Tibial nerve (tissue), 3 donors: ENCODE measurements at regions not wholly inside any gene's neighbourhood (a gene's known extent, or its start where the extent isn't known, plus 50 kb on each side); places are given as distances from the start of the nearest gene placed in this dataset.

Experiments
- POLR2A ChIP-seq, 2 donors: fragments of 450-650 bp; IDR thresholded peaks; one replicate each; pipeline ENCODE4 v1.6.1; 2017; ENCODE audit warnings: antibody characterized with exemption in 2 of 2, mild to moderate bottlenecking in 2 of 2, moderate library complexity in 2 of 2
- TF ChIP-seq, protein P1 (sequence below), 5 experiments: fragments of 200-600 bp in 3 of 5; fragments of 450-650 bp in 2 of 5; sonication (generic) in 3 of 5; IDR thresholded peaks; one replicate each; pipeline ENCODE4 v1.5.1; 2016 to 2019; ENCODE audit warnings: antibody characterized with exemption in 5 of 5, mild to moderate bottlenecking in 3 of 5, moderate library complexity in 2 of 5

DNA sequence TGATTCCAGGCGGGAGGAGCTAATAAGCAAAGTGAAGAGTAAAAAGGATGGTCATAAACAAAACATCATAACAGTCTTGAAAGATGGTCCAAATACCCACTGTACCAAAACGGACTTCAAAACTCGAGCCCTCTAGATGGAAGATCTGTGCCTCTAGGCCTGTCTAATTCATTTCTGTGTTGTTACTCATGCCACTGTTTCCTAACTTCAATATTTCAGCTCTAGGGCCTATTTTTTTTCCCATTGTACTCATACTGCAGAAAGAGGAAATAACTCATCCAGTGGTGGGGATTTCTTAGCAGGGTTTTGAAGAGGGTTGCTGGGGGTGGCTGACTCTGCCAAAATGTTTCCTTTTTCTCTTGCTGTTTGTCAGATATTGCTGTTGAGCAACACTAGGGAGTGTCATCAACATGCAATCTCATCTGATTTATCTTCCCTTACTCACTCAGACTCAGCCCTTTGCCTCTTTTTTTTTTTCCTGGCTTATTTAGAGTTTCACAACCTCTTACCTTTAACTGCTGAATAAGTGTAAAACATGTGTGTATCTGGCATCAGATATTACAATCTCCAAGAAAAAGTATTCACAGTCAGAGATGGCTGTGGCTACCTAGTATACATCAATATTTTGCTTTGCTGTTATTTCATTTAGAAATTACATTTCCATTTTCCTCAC, 189.6 kb downstream of the DUSP6 start:
- TF ChIP-seq, protein P1, sequence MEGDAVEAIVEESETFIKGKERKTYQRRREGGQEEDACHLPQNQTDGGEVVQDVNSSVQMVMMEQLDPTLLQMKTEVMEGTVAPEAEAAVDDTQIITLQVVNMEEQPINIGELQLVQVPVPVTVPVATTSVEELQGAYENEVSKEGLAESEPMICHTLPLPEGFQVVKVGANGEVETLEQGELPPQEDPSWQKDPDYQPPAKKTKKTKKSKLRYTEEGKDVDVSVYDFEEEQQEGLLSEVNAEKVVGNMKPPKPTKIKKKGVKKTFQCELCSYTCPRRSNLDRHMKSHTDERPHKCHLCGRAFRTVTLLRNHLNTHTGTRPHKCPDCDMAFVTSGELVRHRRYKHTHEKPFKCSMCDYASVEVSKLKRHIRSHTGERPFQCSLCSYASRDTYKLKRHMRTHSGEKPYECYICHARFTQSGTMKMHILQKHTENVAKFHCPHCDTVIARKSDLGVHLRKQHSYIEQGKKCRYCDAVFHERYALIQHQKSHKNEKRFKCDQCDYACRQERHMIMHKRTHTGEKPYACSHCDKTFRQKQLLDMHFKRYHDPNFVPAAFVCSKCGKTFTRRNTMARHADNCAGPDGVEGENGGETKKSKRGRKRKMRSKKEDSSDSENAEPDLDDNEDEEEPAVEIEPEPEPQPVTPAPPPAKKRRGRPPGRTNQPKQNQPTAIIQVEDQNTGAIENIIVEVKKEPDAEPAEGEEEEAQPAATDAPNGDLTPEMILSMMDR (IDR thresholded peaks at IDR 0.05), result no peak
- TF ChIP-seq POLR2A (IDR thresholded peaks at IDR 0.05), result no peak
